PC-9 (cell line): ENCODE measurements at regions not wholly inside any gene's neighbourhood (a gene's known extent, or its start where the extent isn't known, plus 50 kb on each side); places are given as distances from the start of the nearest gene placed in this dataset.

Source experiments
- EZH2 ChIP-seq: fragments of 200-600 bp; sonication (generic); IDR thresholded peaks from 2 replicates; pipeline ENCODE4 v1.8.0; 2017; ENCODE audit warnings: antibody characterized with exemption, low read depth
- TF ChIP-seq, protein P1 (sequence below): fragments of 200-600 bp; sonication (generic); conservative IDR thresholded peaks from 2 replicates; pipeline ENCODE4 v1.6.1; 2017; ENCODE audit warnings: mixed run types, antibody characterized with exemption, mild to moderate bottlenecking, moderate library complexity

DNA sequence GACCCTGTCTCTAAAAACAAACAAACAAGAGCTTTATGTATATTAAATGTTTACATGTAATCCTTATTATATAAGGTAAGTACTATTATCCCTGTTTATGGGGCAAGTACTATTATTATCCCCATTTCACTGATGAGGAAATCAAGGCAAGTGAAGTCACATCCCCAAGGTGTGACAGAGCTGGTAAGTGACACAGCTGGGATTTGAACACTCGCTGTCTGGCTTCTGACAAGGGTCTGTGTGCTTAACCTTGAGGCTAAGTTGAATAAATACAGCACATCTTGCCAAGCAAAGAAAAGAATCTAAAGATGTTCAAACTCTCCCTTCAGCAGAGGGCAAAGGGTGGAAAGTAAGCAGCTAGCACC lies 167.9 kb upstream of the IRF2BP2 start:
- TF ChIP-seq EZH2: no peak
- TF ChIP-seq, protein P1, sequence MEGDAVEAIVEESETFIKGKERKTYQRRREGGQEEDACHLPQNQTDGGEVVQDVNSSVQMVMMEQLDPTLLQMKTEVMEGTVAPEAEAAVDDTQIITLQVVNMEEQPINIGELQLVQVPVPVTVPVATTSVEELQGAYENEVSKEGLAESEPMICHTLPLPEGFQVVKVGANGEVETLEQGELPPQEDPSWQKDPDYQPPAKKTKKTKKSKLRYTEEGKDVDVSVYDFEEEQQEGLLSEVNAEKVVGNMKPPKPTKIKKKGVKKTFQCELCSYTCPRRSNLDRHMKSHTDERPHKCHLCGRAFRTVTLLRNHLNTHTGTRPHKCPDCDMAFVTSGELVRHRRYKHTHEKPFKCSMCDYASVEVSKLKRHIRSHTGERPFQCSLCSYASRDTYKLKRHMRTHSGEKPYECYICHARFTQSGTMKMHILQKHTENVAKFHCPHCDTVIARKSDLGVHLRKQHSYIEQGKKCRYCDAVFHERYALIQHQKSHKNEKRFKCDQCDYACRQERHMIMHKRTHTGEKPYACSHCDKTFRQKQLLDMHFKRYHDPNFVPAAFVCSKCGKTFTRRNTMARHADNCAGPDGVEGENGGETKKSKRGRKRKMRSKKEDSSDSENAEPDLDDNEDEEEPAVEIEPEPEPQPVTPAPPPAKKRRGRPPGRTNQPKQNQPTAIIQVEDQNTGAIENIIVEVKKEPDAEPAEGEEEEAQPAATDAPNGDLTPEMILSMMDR: no peak
